Kidney epithelial cell (primary cell): ENCODE measurements at regions not wholly inside any gene's neighbourhood (a gene's known extent, or its start where the extent isn't known, plus 50 kb on each side); places are given as distances from the start of the nearest gene placed in this dataset.

Experiments used
- DNase-seq: peaks from one replicate; pipeline ENCODE4 v3.0.0-alpha.2; 2010; ENCODE audit warnings: low read depth
- H3K27me3 ChIP-seq: 2 replicates; pipeline ENCODE4 v1.6.0; 2011; ENCODE audit warnings: low read length; ENCODE audit not compliant: control insufficient read depth, insufficient read depth
- H3K36me3 ChIP-seq: 2 replicates; pipeline ENCODE4 v1.5.1; 2011; ENCODE audit warnings: low read length; ENCODE audit not compliant: control insufficient read depth, insufficient read depth
- H3K4me3 ChIP-seq: 2 replicates; pipeline ENCODE4 v1.5.1; 2011; ENCODE audit warnings: low read depth, mild to moderate bottlenecking, control low read depth, low read length
- TF ChIP-seq, protein P1 (sequence below): IDR thresholded peaks from 2 replicates; pipeline ENCODE4 v1.5.1; 2011; ENCODE audit warnings: mild to moderate bottlenecking, moderate library complexity, low read length, control low read depth, inconsistent platforms; ENCODE audit not compliant: insufficient read depth, poor library complexity, severe bottlenecking

- no peaks in the 10 kb centered on the region for H3K36me3 ChIP-seq
- H3K27me3 ChIP-seq, result no peaks in the 10 kb centered on the region
- TF ChIP-seq, protein P1, sequence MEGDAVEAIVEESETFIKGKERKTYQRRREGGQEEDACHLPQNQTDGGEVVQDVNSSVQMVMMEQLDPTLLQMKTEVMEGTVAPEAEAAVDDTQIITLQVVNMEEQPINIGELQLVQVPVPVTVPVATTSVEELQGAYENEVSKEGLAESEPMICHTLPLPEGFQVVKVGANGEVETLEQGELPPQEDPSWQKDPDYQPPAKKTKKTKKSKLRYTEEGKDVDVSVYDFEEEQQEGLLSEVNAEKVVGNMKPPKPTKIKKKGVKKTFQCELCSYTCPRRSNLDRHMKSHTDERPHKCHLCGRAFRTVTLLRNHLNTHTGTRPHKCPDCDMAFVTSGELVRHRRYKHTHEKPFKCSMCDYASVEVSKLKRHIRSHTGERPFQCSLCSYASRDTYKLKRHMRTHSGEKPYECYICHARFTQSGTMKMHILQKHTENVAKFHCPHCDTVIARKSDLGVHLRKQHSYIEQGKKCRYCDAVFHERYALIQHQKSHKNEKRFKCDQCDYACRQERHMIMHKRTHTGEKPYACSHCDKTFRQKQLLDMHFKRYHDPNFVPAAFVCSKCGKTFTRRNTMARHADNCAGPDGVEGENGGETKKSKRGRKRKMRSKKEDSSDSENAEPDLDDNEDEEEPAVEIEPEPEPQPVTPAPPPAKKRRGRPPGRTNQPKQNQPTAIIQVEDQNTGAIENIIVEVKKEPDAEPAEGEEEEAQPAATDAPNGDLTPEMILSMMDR, result no peak
- no peak overlapping the region for H3K4me3 ChIP-seq
- no peak for DNase-seq
Measured at GRCh38 chr1:81455481-81455880, 345.3 kb upstream of the ADGRL2 start.

GRCh38 chr1:81453971-81454370, 346.8 kb upstream of the ADGRL2 start:
- TF ChIP-seq, protein P1, result no peak
- Histone ChIP-seq H3K27me3 (no peaks in the 10 kb centered on the region), H3K36me3 (no peaks in the 10 kb centered on the region), H3K4me3 (no peak overlapping the region)
- no peak for DNase-seq

DNA sequence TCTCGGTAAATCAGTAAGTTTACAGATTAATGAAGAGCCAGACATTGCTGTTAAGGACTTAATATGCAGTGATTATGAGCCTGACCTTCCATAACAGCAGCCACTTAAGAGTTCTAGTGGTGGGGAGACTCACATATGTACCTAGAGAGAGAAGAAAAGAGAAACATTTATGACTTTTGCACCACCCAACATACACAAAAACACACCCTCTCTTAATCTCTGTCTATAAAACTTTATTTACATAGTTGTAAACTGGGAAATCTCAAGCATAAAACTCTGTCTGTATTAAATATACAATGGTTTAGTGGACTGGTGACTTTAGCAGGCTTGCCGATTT, 347.4 kb upstream of the ADGRL2 start:
- H3K36me3 ChIP-seq, result no peaks in the 10 kb centered on the region
- no peak for DNase-seq
- TF ChIP-seq, protein P1, result no peak
- no peak overlapping the region for H3K4me3 ChIP-seq
- H3K27me3 ChIP-seq, result no peaks in the 10 kb centered on the region

- TF ChIP-seq, protein P1, result no peak
- DNase-seq, result peak; percentile 10
- Histone ChIP-seq H3K27me3 (no peaks in the 10 kb centered on the region), H3K36me3 (no peaks in the 10 kb centered on the region), H3K4me3 (no peak overlapping the region)
Measured at GRCh38 chr1:81452693-81453366, 347.9 kb upstream of the ADGRL2 start.

DNA sequence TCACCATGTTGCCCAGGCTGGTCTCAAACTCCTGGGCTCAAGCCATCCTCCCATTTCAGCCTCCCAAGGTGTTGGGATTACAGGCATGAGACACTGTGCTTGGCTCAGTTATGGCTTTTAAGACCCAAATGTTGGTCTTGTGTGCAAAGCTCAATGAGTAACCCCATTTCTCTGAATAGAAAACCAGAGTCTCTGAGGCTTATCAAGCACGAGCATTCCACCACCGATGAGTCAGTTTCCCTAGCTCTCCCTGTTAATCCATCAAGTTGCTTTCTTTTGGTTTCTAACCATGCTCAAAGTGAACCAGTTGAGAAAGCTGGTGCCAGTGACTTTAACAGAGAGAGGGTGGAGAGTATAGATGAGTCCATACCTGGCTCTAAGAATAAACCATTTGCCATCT, 350.9 kb upstream of the ADGRL2 start:
- no peaks in the 10 kb centered on the region for H3K36me3 ChIP-seq
- H3K4me3 ChIP-seq, result no peak overlapping the region
- DNase-seq, result peak; percentile 18
- no peaks in the 10 kb centered on the region for H3K27me3 ChIP-seq
- TF ChIP-seq, protein P1, result no peak

DNA sequence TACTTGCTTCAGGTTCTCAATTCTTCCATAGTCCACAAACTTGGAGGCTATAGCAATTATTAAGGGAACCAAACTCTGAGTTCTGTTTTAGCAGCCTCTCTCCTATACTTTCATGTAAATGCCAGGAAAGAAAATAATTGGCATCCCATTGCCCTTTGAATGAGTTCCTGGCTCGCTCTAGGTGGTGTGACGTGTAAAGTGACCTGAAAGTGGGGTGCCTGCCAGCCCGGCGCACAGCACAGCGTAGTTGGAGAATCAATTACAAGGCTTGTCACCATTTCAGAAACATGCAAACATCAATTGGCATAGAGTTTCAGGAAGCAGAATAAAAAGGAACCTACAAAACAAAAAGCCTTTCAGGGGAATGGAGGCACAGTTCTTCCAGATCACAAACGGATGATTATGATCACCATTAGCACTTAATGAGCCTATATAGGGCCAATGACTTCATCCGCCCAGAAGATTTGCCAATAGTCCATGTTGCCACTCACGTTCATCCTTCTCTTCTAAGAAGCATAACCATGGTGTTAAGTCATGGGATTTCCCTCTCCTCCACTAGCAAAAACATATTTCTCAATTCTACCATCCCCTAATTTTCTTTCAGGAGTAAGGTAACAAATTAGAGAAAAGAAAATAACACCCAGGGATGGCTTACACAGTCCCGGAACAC, 354.6 kb upstream of the ADGRL2 start:
- no peak overlapping the region for H3K4me3 ChIP-seq
- TF ChIP-seq, protein P1, result no peak
- no peaks in the 10 kb centered on the region for H3K27me3 ChIP-seq
- no peak for DNase-seq
- H3K36me3 ChIP-seq, result no peaks in the 10 kb centered on the region
